Activated CD8-positive, alpha-beta T cell treated with anti-CD3 and anti-CD28 coated beads, Interleukin-2, amount 10 ng/mL, durations not matched to agents 7 days and 5 days (primary cell): ENCODE measurements at regions not wholly inside any gene's neighbourhood (a gene's known extent, or its start where the extent isn't known, plus 50 kb on each side); places are given as distances from the start of the nearest gene placed in this dataset.
"Not testable (repeated sequence)": the region's sequence is repeated elsewhere in the genome, so short reads cannot be mapped to it uniquely, and the experiment has no call there.

Source experiments
- ATAC-seq: fragments of 150-1000 bp; cut with Tn5 transposase; one replicate; pipeline ENCODE4 v1.10.0; 2021; ENCODE audit warnings: moderate library complexity
- CTCF ChIA-PET: fragments of 350-600 bp; sonication (Branson Sonifier 250); formaldehyde crosslinking; loops from one replicate; lab custom pipeline; 2021; ENCODE audit warnings: antibody characterized with exemption; lab: Charles Lee
- POLR2A ChIA-PET: fragments of 350-600 bp; sonication (Branson Sonifier 250); formaldehyde crosslinking; loops from one replicate; lab custom pipeline; 2021; ENCODE audit warnings: antibody characterized with exemption; lab: Charles Lee
- DNase-seq: peaks from one replicate; pipeline ENCODE4 v3.0.0-alpha.2; 2020
- H3K27ac Mint-ChIP-seq: one replicate; pipeline ENCODE4 v1.8.0; 2021; ENCODE audit warnings: mild to moderate bottlenecking, mixed read lengths
- H3K27me3 Mint-ChIP-seq: one replicate; pipeline ENCODE4 v1.8.0; 2021; ENCODE audit warnings: low read depth, mixed read lengths
- H3K36me3 Mint-ChIP-seq: one replicate; pipeline ENCODE4 v1.8.0; 2021; ENCODE audit warnings: low read depth, mixed read lengths
- H3K4me1 Mint-ChIP-seq: one replicate; pipeline ENCODE4 v1.8.0; 2021; ENCODE audit warnings: low read depth, mixed read lengths
- H3K4me3 Mint-ChIP-seq: one replicate; pipeline ENCODE4 v1.8.0; 2021; ENCODE audit warnings: mild to moderate bottlenecking, mixed read lengths
- H3K9me3 Mint-ChIP-seq: one replicate; pipeline ENCODE4 v1.8.0; 2022; ENCODE audit warnings: mixed read lengths; ENCODE audit not compliant: insufficient read depth

- ATAC-seq (peak; percentile 16), DNase-seq (peak; percentile 15)
- no peaks in the 10 kb centered on the region for H3K9me3 Mint-ChIP-seq
- peak overlapping the region; percentile 30 for H3K27ac Mint-ChIP-seq
- no peak overlapping the region for H3K4me3 Mint-ChIP-seq
- H3K27me3 Mint-ChIP-seq = peaks cover 11% of the 10 kb centered on the region
- ChIA-PET CTCF (interaction anchor here (0.7 to 12.7 kb wide), 37 partner anchors 8 to 299 kb away, joined by 3 to 184 read pairs (median 6); partner anchors contain the start of gene IGLL5), POLR2A (no interaction called here)
- H3K36me3 Mint-ChIP-seq = no peaks in the 10 kb centered on the region
- H3K4me1 Mint-ChIP-seq = peaks cover 25% of the 10 kb centered on the region
These were observed 99.1 kb upstream of the IGLL5 start for GRCh38 chr22:22788460-22789037.

- ATAC-seq (no peak), DNase-seq (peak; percentile 17)
- H3K27ac Mint-ChIP-seq = no peak overlapping the region
These were observed 98.2 kb upstream of the IGLL5 start for GRCh38 chr22:22789233-22789921.

GRCh38 chr22:22789922-22790845, 97.4 kb upstream of the IGLL5 start:
- H3K27ac Mint-ChIP-seq = peak overlapping the region; percentile 49
- no peaks in the 10 kb centered on the region for H3K36me3 Mint-ChIP-seq
- H3K27me3 Mint-ChIP-seq = peaks cover under 1% of the 10 kb centered on the region
- H3K4me1 Mint-ChIP-seq = peaks cover 25% of the 10 kb centered on the region
- DNase-seq = peak; percentile 19
- ChIA-PET CTCF (interaction anchor here (1.3 to 12.7 kb wide), 10 partner anchors 12 to 170 kb away, joined by 3 to 184 read pairs (median 25); partner anchors contain the start of gene IGLL5), POLR2A (no interaction called here)
- H3K9me3 Mint-ChIP-seq = no peaks in the 10 kb centered on the region
- H3K4me3 Mint-ChIP-seq = no peak overlapping the region
- ATAC-seq = no peak

More at GRCh38 chr22:22789233-22789921, 98.2 kb upstream of the IGLL5 start:
- Mint-ChIP-seq H3K36me3 (no peaks in the 10 kb centered on the region), H3K9me3 (no peaks in the 10 kb centered on the region), H3K4me1 (peaks cover 25% of the 10 kb centered on the region), H3K4me3 (no peak overlapping the region), H3K27me3 (peaks cover 6% of the 10 kb centered on the region)
- POLR2A ChIA-PET = no interaction called here
- CTCF ChIA-PET = interaction anchor here (0.8 to 12.7 kb wide), 23 partner anchors 9 to 171 kb away, joined by 3 to 184 read pairs (median 7); partner anchors contain the start of gene IGLL5

- no peaks in the 10 kb centered on the region for H3K36me3 Mint-ChIP-seq
- ChIA-PET POLR2A (no interaction called here), CTCF (interaction anchor here (1.0 to 12.7 kb wide), 5 partner anchors 11 to 164 kb away, joined by 3 to 184 read pairs (median 5); partner anchors contain the start of gene IGLL5)
- H3K9me3 Mint-ChIP-seq = no peaks in the 10 kb centered on the region
- peak overlapping the region; percentile 42 for H3K27ac Mint-ChIP-seq
- H3K4me1 Mint-ChIP-seq = peaks cover 25% of the 10 kb centered on the region
- H3K27me3 Mint-ChIP-seq = no peaks in the 10 kb centered on the region
- no peak overlapping the region for H3K4me3 Mint-ChIP-seq
- ATAC-seq (no peak), DNase-seq (no peak)
These were observed 96.0 kb upstream of the IGLL5 start for GRCh38 chr22:22791438-22792181.

- ATAC-seq, H3K36me3 Mint-ChIP-seq, H3K9me3 Mint-ChIP-seq, DNase-seq, H3K27me3 Mint-ChIP-seq, POLR2A ChIA-PET, H3K4me3 Mint-ChIP-seq: not testable (repeated sequence)
- H3K27ac Mint-ChIP-seq = peak overlapping the region; percentile 42
- H3K4me1 Mint-ChIP-seq = peaks cover 25% of the 10 kb centered on the region
- CTCF ChIA-PET = interaction anchor here (1.0 to 12.7 kb wide), 5 partner anchors 10 to 91 kb away, joined by 3 to 184 read pairs (median 4); partner anchors contain the start of gene IGLL5
These were observed 95.3 kb upstream of the IGLL5 start for GRCh38 chr22:22792205-22792786.

GRCh38 chr22:22795639-22796038, 92.0 kb upstream of the IGLL5 start:
- H3K27ac Mint-ChIP-seq = not testable (repeated sequence)
- H3K4me1 Mint-ChIP-seq = peaks cover 11% of the 10 kb centered on the region

GRCh38 chr22:22796724-22797123, 90.9 kb upstream of the IGLL5 start:
- no peaks in the 10 kb centered on the region for H3K9me3 Mint-ChIP-seq
- CTCF ChIA-PET = interaction anchor here (1.2 to 4.6 kb wide), 4 partner anchors 9 to 88 kb away, joined by 4 to 15 read pairs (median 8); no protein-coding TSS in a partner anchor
- peaks cover 15% of the 10 kb centered on the region for H3K27me3 Mint-ChIP-seq
- H3K4me1 Mint-ChIP-seq = peaks cover 5% of the 10 kb centered on the region
- H3K4me3 Mint-ChIP-seq = no peak overlapping the region
- ATAC-seq (no peak), DNase-seq (no peak)
- H3K27ac Mint-ChIP-seq = no peak overlapping the region
- POLR2A ChIA-PET = no interaction called here
- no peaks in the 10 kb centered on the region for H3K36me3 Mint-ChIP-seq

More at GRCh38 chr22:22795639-22796038, 92.0 kb upstream of the IGLL5 start:
- H3K27me3 Mint-ChIP-seq = peaks cover 15% of the 10 kb centered on the region
- POLR2A ChIA-PET, ATAC-seq, H3K9me3 Mint-ChIP-seq, H3K4me3 Mint-ChIP-seq, H3K36me3 Mint-ChIP-seq, DNase-seq: not testable (repeated sequence)
- CTCF ChIA-PET = interaction anchor here (0.7 to 2.3 kb wide), 3 partner anchors 8 to 89 kb away, joined by 3 to 12 read pairs (median 3); no protein-coding TSS in a partner anchor

GRCh38 chr22:22798232-22798616, 89.4 kb upstream of the IGLL5 start:
- H3K36me3 Mint-ChIP-seq = no peaks in the 10 kb centered on the region
- H3K27ac Mint-ChIP-seq = no peak overlapping the region
- H3K4me1 Mint-ChIP-seq = peaks cover 2% of the 10 kb centered on the region
- POLR2A ChIA-PET = no interaction called here
- H3K27me3 Mint-ChIP-seq = peaks cover 15% of the 10 kb centered on the region
- DNase-seq = no peak
- CTCF ChIA-PET = interaction anchor here (0.8 to 5.4 kb wide), 10 partner anchors 10 to 86 kb away, joined by 3 to 93 read pairs (median 6); no protein-coding TSS in a partner anchor
- no peak for ATAC-seq
- no peak overlapping the region for H3K4me3 Mint-ChIP-seq
- H3K9me3 Mint-ChIP-seq = no peaks in the 10 kb centered on the region

GRCh38 chr22:22798716-22799115, 88.9 kb upstream of the IGLL5 start:
- Mint-ChIP-seq H3K27ac (no peak overlapping the region), H3K9me3 (no peaks in the 10 kb centered on the region), H3K27me3 (peaks cover 15% of the 10 kb centered on the region), H3K36me3 (no peaks in the 10 kb centered on the region), H3K4me1 (peaks cover 2% of the 10 kb centered on the region), H3K4me3 (no peak overlapping the region)
- ATAC-seq (no peak), DNase-seq (no peak)
- ChIA-PET CTCF (interaction anchor here (0.8 to 5.4 kb wide), 12 partner anchors 11 to 158 kb away, joined by 3 to 93 read pairs (median 4); no protein-coding TSS in a partner anchor), POLR2A (no interaction called here)

GRCh38 chr22:22799561-22799960, 88.1 kb upstream of the IGLL5 start:
- ChIA-PET CTCF (interaction anchor here (1.1 to 5.4 kb wide), 8 partner anchors 10 to 161 kb away, joined by 3 to 93 read pairs (median 8); no protein-coding TSS in a partner anchor), POLR2A (no interaction called here)
- ATAC-seq (no peak), DNase-seq (no peak)
- Mint-ChIP-seq H3K36me3 (no peaks in the 10 kb centered on the region), H3K27ac (peak overlapping the region; percentile 31), H3K4me1 (peaks cover 2% of the 10 kb centered on the region), H3K9me3 (no peaks in the 10 kb centered on the region), H3K4me3 (no peak overlapping the region), H3K27me3 (peaks cover 15% of the 10 kb centered on the region)
